ENCODE measurements at regions not wholly inside any gene's neighbourhood (a gene's known extent, or its start where the extent isn't known, plus 50 kb on each side); places are given as distances from the start of the nearest gene placed in this dataset.

GRCh38 chr20:23282546-23282945 is 68.0 kb upstream of the NXT1 start:
- no peak for DNase-seq (ENCODE audit: low read depth, low spot score)
- CTCF ChIA-PET = interaction anchor here (1.6 kb wide), 1 partner anchor 11 kb away, joined by 4 read pairs; no protein-coding TSS in a partner anchor
- H3K4me3 ChIP-seq (ENCODE audit: low read depth, low read length) = no peak overlapping the region
- POLR2A ChIA-PET = no interaction called here
- TF ChIP-seq, protein P1, sequence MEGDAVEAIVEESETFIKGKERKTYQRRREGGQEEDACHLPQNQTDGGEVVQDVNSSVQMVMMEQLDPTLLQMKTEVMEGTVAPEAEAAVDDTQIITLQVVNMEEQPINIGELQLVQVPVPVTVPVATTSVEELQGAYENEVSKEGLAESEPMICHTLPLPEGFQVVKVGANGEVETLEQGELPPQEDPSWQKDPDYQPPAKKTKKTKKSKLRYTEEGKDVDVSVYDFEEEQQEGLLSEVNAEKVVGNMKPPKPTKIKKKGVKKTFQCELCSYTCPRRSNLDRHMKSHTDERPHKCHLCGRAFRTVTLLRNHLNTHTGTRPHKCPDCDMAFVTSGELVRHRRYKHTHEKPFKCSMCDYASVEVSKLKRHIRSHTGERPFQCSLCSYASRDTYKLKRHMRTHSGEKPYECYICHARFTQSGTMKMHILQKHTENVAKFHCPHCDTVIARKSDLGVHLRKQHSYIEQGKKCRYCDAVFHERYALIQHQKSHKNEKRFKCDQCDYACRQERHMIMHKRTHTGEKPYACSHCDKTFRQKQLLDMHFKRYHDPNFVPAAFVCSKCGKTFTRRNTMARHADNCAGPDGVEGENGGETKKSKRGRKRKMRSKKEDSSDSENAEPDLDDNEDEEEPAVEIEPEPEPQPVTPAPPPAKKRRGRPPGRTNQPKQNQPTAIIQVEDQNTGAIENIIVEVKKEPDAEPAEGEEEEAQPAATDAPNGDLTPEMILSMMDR (IDR thresholded peaks at IDR 0.05; ENCODE audit: insufficient read depth, low read length, missing control alignments) = no peak

GRCh38 chr20:23282111-23282510 is 68.5 kb upstream of the NXT1 start:
- TF ChIP-seq, protein P1 (IDR thresholded peaks at IDR 0.05; ENCODE audit: insufficient read depth, low read length, missing control alignments) = no peak
- CTCF ChIA-PET = interaction anchor here (1.6 kb wide), 1 partner anchor 11 kb away, joined by 4 read pairs; no protein-coding TSS in a partner anchor
- POLR2A ChIA-PET = no interaction called here

DNA sequence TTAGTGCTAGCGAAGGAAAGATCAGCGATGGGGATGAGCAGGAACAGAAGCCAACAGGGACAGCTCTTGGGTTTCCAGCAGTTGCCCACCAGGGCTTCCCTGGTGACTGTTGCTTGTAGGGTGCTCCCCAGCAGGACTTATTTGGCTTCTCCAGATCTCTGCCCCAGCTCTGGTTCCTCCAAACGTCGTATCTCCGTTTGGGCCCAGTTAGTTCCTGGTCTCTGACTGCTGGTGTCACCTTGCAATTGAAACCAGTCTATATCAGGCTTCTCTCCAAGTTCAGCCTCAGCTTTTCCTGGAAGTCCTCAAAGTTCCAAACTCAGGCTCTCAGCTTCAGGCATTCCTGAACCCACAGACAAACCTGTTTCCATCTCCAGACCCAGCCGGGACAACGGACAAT is 70.8 kb upstream of the NXT1 start:
- ChIA-PET POLR2A (no interaction called here), CTCF (no interaction called here)
- no peak for DNase-seq (ENCODE audit: low read depth, low spot score)
- TF ChIP-seq, protein P1 (IDR thresholded peaks at IDR 0.05; ENCODE audit: insufficient read depth, low read length, missing control alignments) = no peak
- no peak overlapping the region for H3K4me3 ChIP-seq (ENCODE audit: low read depth, low read length)

More at GRCh38 chr20:23282111-23282510, 68.5 kb upstream of the NXT1 start:
- no peak overlapping the region for H3K4me3 ChIP-seq (ENCODE audit: low read depth, low read length)
- DNase-seq (ENCODE audit: low read depth, low spot score) = no peak

- DNase-seq (ENCODE audit: low read depth, low spot score) = no peak
- H3K4me3 ChIP-seq (ENCODE audit: low read depth, low read length) = no peak overlapping the region
- ChIA-PET POLR2A (no interaction called here), CTCF (interaction anchor here (1.1 kb wide), 1 partner anchor 227 kb away, joined by 3 read pairs; no protein-coding TSS in a partner anchor)
- TF ChIP-seq, protein P1 (IDR thresholded peaks at IDR 0.05; ENCODE audit: insufficient read depth, low read length, missing control alignments) = no peak
Measured at GRCh38 chr20:23278172-23278571, 72.4 kb upstream of the NXT1 start.

DNA sequence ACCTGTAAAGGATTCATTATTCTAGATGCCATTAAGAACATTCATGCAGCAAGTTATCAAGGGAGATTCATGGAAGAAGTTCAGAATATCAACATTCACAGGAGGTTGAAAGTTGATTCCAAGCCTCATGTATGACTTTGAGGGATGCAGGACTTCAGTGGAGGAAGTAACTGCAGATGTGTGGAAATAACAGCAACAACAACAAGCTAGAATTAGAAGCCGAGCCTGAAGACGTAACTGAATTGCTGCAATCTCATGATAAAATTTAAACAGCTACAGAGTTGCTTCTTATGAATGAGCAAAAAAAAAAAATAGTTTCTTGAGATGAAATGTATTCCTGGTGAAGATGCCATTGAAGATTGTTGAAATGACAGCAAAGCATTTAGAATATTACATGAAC is 73.3 kb upstream of the NXT1 start:
- ChIA-PET CTCF (interaction anchor here (0.6 to 1.1 kb wide), 2 partner anchors 174 to 227 kb away, joined by 3 read pairs; no protein-coding TSS in a partner anchor), POLR2A (no interaction called here)
- H3K4me3 ChIP-seq (ENCODE audit: low read depth, low read length) = no peak overlapping the region
- TF ChIP-seq, protein P1 (IDR thresholded peaks at IDR 0.05; ENCODE audit: insufficient read depth, low read length, missing control alignments) = no peak
- DNase-seq (ENCODE audit: low read depth, low spot score) = no peak

GRCh38 chr20:23273776-23274175 is 76.8 kb upstream of the NXT1 start:
- no peak overlapping the region for H3K4me3 ChIP-seq (ENCODE audit: low read depth, low read length)
- POLR2A ChIA-PET = no interaction called here
- CTCF ChIA-PET = no interaction called here
- DNase-seq (ENCODE audit: low read depth, low spot score) = no peak
- TF ChIP-seq, protein P1 (IDR thresholded peaks at IDR 0.05; ENCODE audit: insufficient read depth, low read length, missing control alignments) = no peak
